ENCODE measurements at regions not wholly inside any gene's neighbourhood (a gene's known extent, or its start where the extent isn't known, plus 50 kb on each side); places are given as distances from the start of the nearest gene placed in this dataset.

- WGBS, 2 experiments (ENCODE audit: extremely low coverage in 1 of 2, insufficient coverage in 1 of 2, insufficient read length in 1 of 2, insufficient replicate concordance in 2 of 2, low coverage in 1 of 2, low lambda C conversion rate in 2 of 2, missing lambda C conversion rate in 1 of 2), result 95% methylated on average over 1 of the region's 1 CpG; no CpG with 5 or more reads in 1 of the 2 experiments
- no peak overlapping the region for H4K8ac ChIP-seq (ENCODE audit: extremely low read depth, insufficient read depth, low read length)
- no peaks in the 10 kb centered on the region for H3K9me3 ChIP-seq (ENCODE audit: insufficient read depth in 2 of 2, low read depth in 1 of 2, low read length in 1 of 2)
- DNase-seq (ENCODE audit: low read depth in 1 of 2, low spot score in 2 of 2), result no peak
- no peak for TF ChIP-seq HDAC2 (IDR thresholded peaks at IDR 0.05; ENCODE audit: borderline replicate concordance in 1 of 2, low read depth in 2 of 2, low read length in 2 of 2)
- TF ChIP-seq BCL11A (IDR thresholded peaks at IDR 0.05; ENCODE audit: low read depth in 2 of 2, low read length in 2 of 2), result no peak
- TF ChIP-seq, protein P1, sequence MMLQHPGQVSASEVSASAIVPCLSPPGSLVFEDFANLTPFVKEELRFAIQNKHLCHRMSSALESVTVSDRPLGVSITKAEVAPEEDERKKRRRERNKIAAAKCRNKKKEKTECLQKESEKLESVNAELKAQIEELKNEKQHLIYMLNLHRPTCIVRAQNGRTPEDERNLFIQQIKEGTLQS (IDR thresholded peaks at IDR 0.05; ENCODE audit: insufficient read depth, low read depth, low read length), result no peak
- no peak for TF ChIP-seq GABPA (IDR thresholded peaks at IDR 0.05; ENCODE audit: borderline replicate concordance, insufficient read depth, low read length)
- TF ChIP-seq TBP (IDR thresholded peaks at IDR 0.05; ENCODE audit: low read depth, low read length), result no peak
- no peak for TF ChIP-seq KDM5A (IDR thresholded peaks at IDR 0.05; ENCODE audit: low read length)
- TF ChIP-seq SUZ12 (IDR thresholded peaks at IDR 0.05; ENCODE audit: low read length), result no peak
- TF ChIP-seq KDM4A (IDR thresholded peaks at IDR 0.05; ENCODE audit: low read depth, low read length, severe bottlenecking), result no peak
- TF ChIP-seq SP1 (IDR thresholded peaks at IDR 0.05; ENCODE audit: low read depth, low read length), result no peak
- no peak for TF ChIP-seq SP4 (IDR thresholded peaks at IDR 0.05; ENCODE audit: low read length)
- no peak for TF ChIP-seq SAP30 (IDR thresholded peaks at IDR 0.05; ENCODE audit: insufficient read depth, insufficient replicate concordance, low read length)
- TF ChIP-seq, protein P2, sequence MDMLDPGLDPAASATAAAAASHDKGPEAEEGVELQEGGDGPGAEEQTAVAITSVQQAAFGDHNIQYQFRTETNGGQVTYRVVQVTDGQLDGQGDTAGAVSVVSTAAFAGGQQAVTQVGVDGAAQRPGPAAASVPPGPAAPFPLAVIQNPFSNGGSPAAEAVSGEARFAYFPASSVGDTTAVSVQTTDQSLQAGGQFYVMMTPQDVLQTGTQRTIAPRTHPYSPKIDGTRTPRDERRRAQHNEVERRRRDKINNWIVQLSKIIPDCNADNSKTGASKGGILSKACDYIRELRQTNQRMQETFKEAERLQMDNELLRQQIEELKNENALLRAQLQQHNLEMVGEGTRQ (IDR thresholded peaks at IDR 0.05; ENCODE audit: low read length), result no peak
- TF ChIP-seq RAD21 (IDR thresholded peaks at IDR 0.05 in 1 of 2, conservative IDR thresholded peaks at IDR 0.05 in 1 of 2; ENCODE audit: low read depth in 2 of 2, low read length in 2 of 2), result no peak
- H3K4ac ChIP-seq (replicated peaks; ENCODE audit: insufficient read length, low read depth, low read length), result no peak overlapping the region
- no peak overlapping the region for H3K56ac ChIP-seq (replicated peaks; ENCODE audit: insufficient read length, low read depth, low read length)
- H2AFZ ChIP-seq (ENCODE audit: low read length), result no peak overlapping the region
- no peaks in the 10 kb centered on the region for H3K4me1 ChIP-seq (replicated peaks in 1 of 4; ENCODE audit: control insufficient read depth in 3 of 4, insufficient read depth in 4 of 4, low read length in 3 of 4)
- POLR2A ChIA-PET (ENCODE audit: partially characterized antibody), result no interaction called here
- no peaks in the 10 kb centered on the region for H3K27me3 ChIP-seq (replicated peaks in 1 of 4; ENCODE audit: control insufficient read depth in 3 of 4, extremely low read depth in 1 of 4, insufficient read depth in 3 of 4, low read length in 3 of 4)
- CTCF ChIA-PET (ENCODE audit: partially characterized antibody), result no interaction called here
- no peak overlapping the region for H3K9ac ChIP-seq (replicated peaks in 1 of 4; ENCODE audit: extremely low read depth in 1 of 4, low read depth in 3 of 4, low read length in 3 of 4)
- no peak overlapping the region for H2BK12ac ChIP-seq (ENCODE audit: low read depth, low read length)
- no peak overlapping the region for H3K27ac ChIP-seq (ENCODE audit: low read depth, low read length)
- H3K14ac ChIP-seq (ENCODE audit: insufficient read length), result no peak overlapping the region
- H3K36me3 ChIP-seq (ENCODE audit: control insufficient read depth in 2 of 4, insufficient read depth in 4 of 4, low read length in 3 of 4), result no peaks in the 10 kb centered on the region
- H2BK120ac ChIP-seq (replicated peaks; ENCODE audit: low read depth, low read length), result no peak overlapping the region
- no peaks in the 10 kb centered on the region for H3K79me1 ChIP-seq (ENCODE audit: low read depth, low read length)
- FAIRE-seq, result no peak
- H2AK5ac ChIP-seq (ENCODE audit: low read depth, low read length), result no peak overlapping the region
- H3K23ac ChIP-seq (ENCODE audit: insufficient read length), result no peak overlapping the region
- H4K20me1 ChIP-seq (replicated peaks in 1 of 2; ENCODE audit: control insufficient read depth in 1 of 2, insufficient read depth in 2 of 2, low read length in 2 of 2), result no peaks in the 10 kb centered on the region
- H2BK20ac ChIP-seq (ENCODE audit: low read length), result no peak overlapping the region
- H4K5ac ChIP-seq (ENCODE audit: insufficient read length, low read depth, low read length), result no peak overlapping the region
- H4K91ac ChIP-seq (replicated peaks; ENCODE audit: insufficient read length, low read length), result no peak overlapping the region
- no peak overlapping the region for H2BK5ac ChIP-seq (ENCODE audit: low read depth, low read length)
- H3K4me2 ChIP-seq (ENCODE audit: insufficient read depth in 1 of 2, low read depth in 2 of 2, low read length in 2 of 2), result no peak overlapping the region
- no peak overlapping the region for H3K18ac ChIP-seq (ENCODE audit: extremely low read depth, low read length)
- H3K79me2 ChIP-seq (ENCODE audit: control insufficient read depth in 1 of 2, insufficient read depth in 2 of 2, low read length in 2 of 2), result no peaks in the 10 kb centered on the region
- no peak overlapping the region for H3K4me3 ChIP-seq (ENCODE audit: extremely low read depth in 1 of 4, insufficient read depth in 2 of 4, low read depth in 3 of 4, low read length in 4 of 4)
- no peaks in the 10 kb centered on the region for H3K23me2 ChIP-seq (ENCODE audit: low read depth, low read length)
- no peak overlapping the region for H2BK15ac ChIP-seq (ENCODE audit: low read length)
These were observed 230.8 kb upstream of the CDH2 start for GRCh38 chr18:28407681-28408080.
